ENCODE measurements at regions not wholly inside any gene's neighbourhood (a gene's known extent, or its start where the extent isn't known, plus 50 kb on each side); places are given as distances from the start of the nearest gene placed in this dataset.

- Histone ChIP-seq H3K4me1 (ENCODE audit: control insufficient read depth, insufficient read depth, low read length) (peaks cover 17% of the 10 kb centered on the region), H3K27me3 (ENCODE audit: control insufficient read depth, insufficient read depth, low read length) (no peaks in the 10 kb centered on the region), H3K9me3 (replicated peaks; ENCODE audit: low read length) (no peaks in the 10 kb centered on the region), H3K4me3 (ENCODE audit: low read length) (no peak overlapping the region), H3K36me3 (ENCODE audit: insufficient read depth, low read length) (no peaks in the 10 kb centered on the region), H3K9ac (ENCODE audit: low read depth, low read length) (no peak overlapping the region), H3K4me2 (ENCODE audit: low read length) (no peak overlapping the region)
Observed at GRCh38 chr12:68498736-68499135, 112.0 kb upstream of the RAP1B start.

- Histone ChIP-seq H3K4me2 (ENCODE audit: low read length) (no peak overlapping the region), H3K9me3 (replicated peaks; ENCODE audit: low read length) (no peaks in the 10 kb centered on the region), H3K4me3 (ENCODE audit: low read length) (no peak overlapping the region), H3K9ac (ENCODE audit: low read depth, low read length) (no peak overlapping the region), H3K4me1 (ENCODE audit: control insufficient read depth, insufficient read depth, low read length) (peaks cover 17% of the 10 kb centered on the region), H3K27me3 (ENCODE audit: control insufficient read depth, insufficient read depth, low read length) (no peaks in the 10 kb centered on the region), H3K36me3 (ENCODE audit: insufficient read depth, low read length) (no peaks in the 10 kb centered on the region)
Observed at GRCh38 chr12:68499616-68500015, 111.1 kb upstream of the RAP1B start.

GRCh38 chr12:68501226-68501625 is 109.5 kb upstream of the RAP1B start:
- Histone ChIP-seq H3K36me3 (ENCODE audit: insufficient read depth, low read length) (no peaks in the 10 kb centered on the region), H3K4me3 (ENCODE audit: low read length) (no peak overlapping the region), H3K27me3 (ENCODE audit: control insufficient read depth, insufficient read depth, low read length) (no peaks in the 10 kb centered on the region), H3K4me2 (ENCODE audit: low read length) (no peak overlapping the region), H3K9ac (ENCODE audit: low read depth, low read length) (no peak overlapping the region), H3K9me3 (replicated peaks; ENCODE audit: low read length) (no peaks in the 10 kb centered on the region), H3K4me1 (ENCODE audit: control insufficient read depth, insufficient read depth, low read length) (peaks cover 13% of the 10 kb centered on the region)

- Histone ChIP-seq H3K9me3 (replicated peaks; ENCODE audit: low read length) (no peaks in the 10 kb centered on the region), H3K4me1 (ENCODE audit: control insufficient read depth, insufficient read depth, low read length) (no peaks in the 10 kb centered on the region), H3K9ac (ENCODE audit: low read depth, low read length) (no peak overlapping the region), H3K4me3 (ENCODE audit: low read length) (no peak overlapping the region), H3K4me2 (ENCODE audit: low read length) (no peak overlapping the region), H3K36me3 (ENCODE audit: insufficient read depth, low read length) (no peaks in the 10 kb centered on the region), H3K27me3 (ENCODE audit: control insufficient read depth, insufficient read depth, low read length) (no peaks in the 10 kb centered on the region)
Observed at GRCh38 chr12:68505970-68506369, 104.7 kb upstream of the RAP1B start.

- no peak overlapping the region for H3K9ac ChIP-seq (ENCODE audit: low read depth, low read length)
- H3K4me2 ChIP-seq (ENCODE audit: low read length), result no peak overlapping the region
- no peak overlapping the region for H3K4me3 ChIP-seq (ENCODE audit: low read length)
- H3K36me3 ChIP-seq (ENCODE audit: insufficient read depth, low read length), result no peaks in the 10 kb centered on the region
- no peaks in the 10 kb centered on the region for H3K4me1 ChIP-seq (ENCODE audit: control insufficient read depth, insufficient read depth, low read length)
- no peaks in the 10 kb centered on the region for H3K27me3 ChIP-seq (ENCODE audit: control insufficient read depth, insufficient read depth, low read length)
- no peaks in the 10 kb centered on the region for H3K9me3 ChIP-seq (replicated peaks; ENCODE audit: low read length)
Observed at GRCh38 chr12:68506619-68507018, 104.1 kb upstream of the RAP1B start.

- no peaks in the 10 kb centered on the region for H3K9me3 ChIP-seq (replicated peaks; ENCODE audit: low read length)
- H3K36me3 ChIP-seq (ENCODE audit: insufficient read depth, low read length), result no peaks in the 10 kb centered on the region
- H3K4me2 ChIP-seq (ENCODE audit: low read length), result no peak overlapping the region
- no peaks in the 10 kb centered on the region for H3K27me3 ChIP-seq (ENCODE audit: control insufficient read depth, insufficient read depth, low read length)
- no peaks in the 10 kb centered on the region for H3K4me1 ChIP-seq (ENCODE audit: control insufficient read depth, insufficient read depth, low read length)
- no peak overlapping the region for H3K9ac ChIP-seq (ENCODE audit: low read depth, low read length)
- no peak overlapping the region for H3K4me3 ChIP-seq (ENCODE audit: low read length)
Observed at GRCh38 chr12:68507657-68508056, 103.0 kb upstream of the RAP1B start.

GRCh38 chr12:68508576-68508975 is 102.1 kb upstream of the RAP1B start:
- H3K4me3 ChIP-seq (ENCODE audit: low read length), result no peak overlapping the region

GRCh38 chr12:68509242-68509641 is 101.5 kb upstream of the RAP1B start:
- H3K4me1 ChIP-seq (ENCODE audit: control insufficient read depth, insufficient read depth, low read length), result no peaks in the 10 kb centered on the region
- H3K4me2 ChIP-seq (ENCODE audit: low read length), result no peak overlapping the region
- no peaks in the 10 kb centered on the region for H3K36me3 ChIP-seq (ENCODE audit: insufficient read depth, low read length)
- no peak overlapping the region for H3K9ac ChIP-seq (ENCODE audit: low read depth, low read length)
- no peaks in the 10 kb centered on the region for H3K27me3 ChIP-seq (ENCODE audit: control insufficient read depth, insufficient read depth, low read length)
- no peak overlapping the region for H3K4me3 ChIP-seq (ENCODE audit: low read length)
- H3K9me3 ChIP-seq (replicated peaks; ENCODE audit: low read length), result no peaks in the 10 kb centered on the region

More at GRCh38 chr12:68508576-68508975, 102.1 kb upstream of the RAP1B start:
- H3K9me3 ChIP-seq (replicated peaks; ENCODE audit: low read length), result no peaks in the 10 kb centered on the region
- H3K36me3 ChIP-seq (ENCODE audit: insufficient read depth, low read length), result no peaks in the 10 kb centered on the region
- no peak overlapping the region for H3K4me2 ChIP-seq (ENCODE audit: low read length)
- H3K9ac ChIP-seq (ENCODE audit: low read depth, low read length), result no peak overlapping the region
- H3K27me3 ChIP-seq (ENCODE audit: control insufficient read depth, insufficient read depth, low read length), result no peaks in the 10 kb centered on the region
- no peaks in the 10 kb centered on the region for H3K4me1 ChIP-seq (ENCODE audit: control insufficient read depth, insufficient read depth, low read length)

GRCh38 chr12:68510397-68510796 is 100.3 kb upstream of the RAP1B start:
- Histone ChIP-seq H3K9ac (ENCODE audit: low read depth, low read length) (no peak overlapping the region), H3K36me3 (ENCODE audit: insufficient read depth, low read length) (no peaks in the 10 kb centered on the region), H3K4me2 (ENCODE audit: low read length) (no peak overlapping the region), H3K4me3 (ENCODE audit: low read length) (no peak overlapping the region), H3K4me1 (ENCODE audit: control insufficient read depth, insufficient read depth, low read length) (no peaks in the 10 kb centered on the region), H3K27me3 (ENCODE audit: control insufficient read depth, insufficient read depth, low read length) (no peaks in the 10 kb centered on the region), H3K9me3 (replicated peaks; ENCODE audit: low read length) (no peaks in the 10 kb centered on the region)

- Histone ChIP-seq H3K4me3 (ENCODE audit: low read length) (no peak overlapping the region), H3K36me3 (ENCODE audit: insufficient read depth, low read length) (no peaks in the 10 kb centered on the region), H3K27me3 (ENCODE audit: control insufficient read depth, insufficient read depth, low read length) (no peaks in the 10 kb centered on the region), H3K9ac (ENCODE audit: low read depth, low read length) (no peak overlapping the region), H3K4me2 (ENCODE audit: low read length) (no peak overlapping the region), H3K4me1 (ENCODE audit: control insufficient read depth, insufficient read depth, low read length) (no peaks in the 10 kb centered on the region), H3K9me3 (replicated peaks; ENCODE audit: low read length) (no peaks in the 10 kb centered on the region)
Observed at GRCh38 chr12:68514807-68515411, 95.8 kb upstream of the RAP1B start.

- Histone ChIP-seq H3K4me3 (ENCODE audit: low read length) (no peak overlapping the region), H3K36me3 (ENCODE audit: insufficient read depth, low read length) (no peaks in the 10 kb centered on the region), H3K9me3 (replicated peaks; ENCODE audit: low read length) (no peaks in the 10 kb centered on the region), H3K4me2 (ENCODE audit: low read length) (no peak overlapping the region), H3K4me1 (ENCODE audit: control insufficient read depth, insufficient read depth, low read length) (peaks cover under 1% of the 10 kb centered on the region), H3K27me3 (ENCODE audit: control insufficient read depth, insufficient read depth, low read length) (no peaks in the 10 kb centered on the region), H3K9ac (ENCODE audit: low read depth, low read length) (no peak overlapping the region)
Observed at GRCh38 chr12:68515793-68516192, 94.9 kb upstream of the RAP1B start.

- peak overlapping the region; percentile 54 for H3K4me3 ChIP-seq (ENCODE audit: low read length)
- peaks cover 13% of the 10 kb centered on the region for H3K4me1 ChIP-seq (ENCODE audit: control insufficient read depth, insufficient read depth, low read length)
- H3K36me3 ChIP-seq (ENCODE audit: insufficient read depth, low read length), result no peaks in the 10 kb centered on the region
- no peaks in the 10 kb centered on the region for H3K27me3 ChIP-seq (ENCODE audit: control insufficient read depth, insufficient read depth, low read length)
- no peaks in the 10 kb centered on the region for H3K9me3 ChIP-seq (replicated peaks; ENCODE audit: low read length)
- peak overlapping the region; percentile 66 for H3K9ac ChIP-seq (ENCODE audit: low read depth, low read length)
- peak overlapping the region; percentile 76 for H3K4me2 ChIP-seq (ENCODE audit: low read length)
Observed at GRCh38 chr12:68521321-68521839, 89.3 kb upstream of the RAP1B start.

All from skeletal muscle satellite cell (primary cell).